ENCODE measurements at regions not wholly inside any gene's neighbourhood (a gene's known extent, or its start where the extent isn't known, plus 50 kb on each side); places are given as distances from the start of the nearest gene placed in this dataset.

DNA sequence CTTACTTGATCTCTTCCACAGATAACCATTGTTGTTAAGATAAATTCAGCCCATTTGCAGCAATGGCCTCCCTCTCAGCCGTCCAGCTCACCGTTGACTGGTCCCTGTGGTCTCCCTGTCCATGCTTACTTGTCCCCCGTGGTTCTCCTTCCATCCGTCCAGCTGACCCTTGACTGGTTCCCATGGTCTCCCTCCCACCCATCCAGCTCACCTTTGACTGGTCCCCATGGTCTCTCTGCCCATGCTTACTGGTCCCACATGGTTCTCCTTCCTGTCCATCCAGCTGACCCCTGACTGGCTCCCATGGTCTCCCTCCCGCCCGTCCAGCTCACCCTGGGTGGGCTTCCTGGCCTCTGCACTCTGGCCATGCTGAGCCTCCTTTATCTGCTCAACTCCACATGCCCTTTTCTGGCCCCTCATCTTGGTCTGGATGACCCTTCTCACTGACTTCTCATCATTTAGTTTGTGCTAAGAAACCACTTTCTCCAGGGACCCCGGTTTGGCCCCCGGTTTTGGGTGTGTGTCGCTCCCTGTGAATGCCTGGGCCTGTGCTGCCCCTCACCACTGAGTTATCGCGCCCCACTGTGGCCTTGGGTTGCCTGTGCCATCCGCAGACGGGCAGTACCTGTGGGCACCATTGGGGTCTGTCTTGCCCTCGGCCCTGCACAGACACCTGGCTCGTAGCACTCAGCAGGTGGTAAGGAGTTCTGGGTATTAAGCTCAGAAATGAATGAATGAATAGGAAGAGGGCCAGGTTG lies 146.4 kb downstream of the ERMARD start:
- no TSS peak for BruUV-seq (replicated peaks)
- DNase-seq (ENCODE audit: low read depth, low spot score) (no peak), FAIRE-seq (no peak)
- H3K36me3 ChIP-seq (ENCODE audit: control insufficient read depth in 2 of 2, extremely low read depth in 1 of 2, insufficient read depth in 2 of 2, low read length in 2 of 2), result no peaks in the 10 kb centered on the region
- no peak overlapping the region for H2AFZ ChIP-seq (ENCODE audit: low read depth, low read length)
- no peak overlapping the region for H3K4me2 ChIP-seq (ENCODE audit: insufficient read depth, low read length)
- H3K9me1 ChIP-seq (replicated peaks; ENCODE audit: control insufficient read depth, extremely low read depth, insufficient read depth, low read length), result no peaks in the 10 kb centered on the region
- dilution Hi-C loops (cut with MboI; ENCODE audit: extremely low pct_ligation_motif_present, low sequenced_read_pairs) (no loop called here), intact Hi-C loops (cut with micrococcal nuclease) (loop anchor here (2.0 to 5.0 kb wide), 2 partner anchors 65 to 281 kb away; no protein-coding TSS in a partner anchor)
- no peaks in the 10 kb centered on the region for H4K20me1 ChIP-seq (replicated peaks; ENCODE audit: control insufficient read depth, extremely low read depth, insufficient read depth, low read length)
- ChIA-PET CTCF (interaction anchor here (0.5 to 2.7 kb wide), 3 partner anchors 18 to 393 kb away, joined by 3 to 25 read pairs (median 7); partner anchors contain the start of gene DLL1), POLR2A (no interaction called here)
- no peak overlapping the region for H3K27ac ChIP-seq (ENCODE audit: insufficient read depth, low read depth, low read length)
- H3K9ac ChIP-seq (replicated peaks; ENCODE audit: extremely low read depth, insufficient read depth, low read length), result no peak overlapping the region
- peaks cover 13% of the 10 kb centered on the region for H3K4me1 ChIP-seq (ENCODE audit: control insufficient read depth, extremely low read depth, insufficient read depth, low read length)
- no peaks in the 10 kb centered on the region for H3K27me3 ChIP-seq (ENCODE audit: control insufficient read depth in 2 of 2, insufficient read depth in 2 of 2, low read length in 2 of 2)
- no peak for TF ChIP-seq POLR2A (IDR thresholded peaks at IDR 0.05; ENCODE audit: low read depth, low read length)
- TF ChIP-seq JUN (IDR thresholded peaks at IDR 0.05; ENCODE audit: borderline replicate concordance, insufficient read depth, insufficient read length, low read depth), result no peak
- no peak for TF ChIP-seq MYC (IDR thresholded peaks at IDR 0.05; ENCODE audit: low read depth, low read length)
- H3K79me2 ChIP-seq (ENCODE audit: control insufficient read depth, insufficient read depth, low read length), result no peaks in the 10 kb centered on the region
- no peaks in the 10 kb centered on the region for H3K9me3 ChIP-seq (replicated peaks; ENCODE audit: control insufficient read depth, insufficient read depth, low read length)
- H3K4me3 ChIP-seq (replicated peaks in 1 of 3; ENCODE audit: insufficient read depth in 1 of 3, low read depth in 1 of 3, low read length in 3 of 3), result no peak overlapping the region

DNA sequence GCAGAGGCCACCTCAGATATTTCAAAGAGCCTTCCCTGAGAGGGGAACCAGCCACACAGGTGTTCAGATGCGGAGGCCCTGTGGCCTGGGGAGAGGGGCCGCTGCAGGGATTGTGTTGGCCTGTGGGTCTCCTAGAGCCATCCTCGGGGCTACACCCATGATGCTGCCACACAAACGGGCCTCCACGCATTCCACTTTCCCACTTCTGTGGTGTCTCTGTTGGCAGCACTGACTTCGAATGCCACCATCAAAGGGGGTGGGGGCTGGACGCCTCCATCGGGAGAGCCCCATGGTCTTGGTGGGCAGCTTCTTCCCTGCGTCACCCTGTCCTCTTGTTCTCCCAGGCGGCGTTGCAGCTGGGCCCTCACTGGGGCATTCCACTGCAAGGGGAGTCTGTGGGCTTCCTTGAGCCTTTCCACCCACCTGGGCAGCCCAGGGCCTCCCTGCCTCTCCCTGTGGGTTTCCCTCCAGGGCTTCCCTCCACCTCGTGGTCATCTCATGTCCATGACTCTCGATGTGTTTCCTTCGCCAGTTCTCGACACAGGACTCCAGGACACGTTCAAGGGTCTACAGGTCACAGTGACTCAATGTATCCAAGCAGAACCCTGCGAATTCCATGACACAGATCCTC lies 145.5 kb downstream of the ERMARD start:
- POLR2A ChIA-PET, result no interaction called here
- no peak for TF ChIP-seq FOS (IDR thresholded peaks at IDR 0.05; ENCODE audit: borderline replicate concordance, insufficient read depth, low read length)
- TF ChIP-seq POLR2A (IDR thresholded peaks at IDR 0.05; ENCODE audit: low read depth, low read length), result no peak
- TF ChIP-seq MYC (IDR thresholded peaks at IDR 0.05; ENCODE audit: low read depth, low read length), result no peak
- no peak for TF ChIP-seq JUN (IDR thresholded peaks at IDR 0.05; ENCODE audit: borderline replicate concordance, insufficient read depth, insufficient read length, low read depth)
- TF ChIP-seq EZH2 (IDR thresholded peaks at IDR 0.05; ENCODE audit: borderline replicate concordance, low read depth, low read length, severe bottlenecking), result no peak
- TF ChIP-seq GATA2 (IDR thresholded peaks at IDR 0.05; ENCODE audit: insufficient read depth, insufficient read length, low read depth, low read length), result no peak
- TF ChIP-seq POLR2AphosphoS5 (IDR thresholded peaks at IDR 0.05; ENCODE audit: insufficient read depth, low read depth, low read length), result no peak
- TF ChIP-seq, protein P1, sequence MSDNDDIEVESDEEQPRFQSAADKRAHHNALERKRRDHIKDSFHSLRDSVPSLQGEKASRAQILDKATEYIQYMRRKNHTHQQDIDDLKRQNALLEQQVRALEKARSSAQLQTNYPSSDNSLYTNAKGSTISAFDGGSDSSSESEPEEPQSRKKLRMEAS (IDR thresholded peaks at IDR 0.05; ENCODE audit: insufficient read depth, insufficient read length), result no peak
- TF ChIP-seq, protein P2, sequence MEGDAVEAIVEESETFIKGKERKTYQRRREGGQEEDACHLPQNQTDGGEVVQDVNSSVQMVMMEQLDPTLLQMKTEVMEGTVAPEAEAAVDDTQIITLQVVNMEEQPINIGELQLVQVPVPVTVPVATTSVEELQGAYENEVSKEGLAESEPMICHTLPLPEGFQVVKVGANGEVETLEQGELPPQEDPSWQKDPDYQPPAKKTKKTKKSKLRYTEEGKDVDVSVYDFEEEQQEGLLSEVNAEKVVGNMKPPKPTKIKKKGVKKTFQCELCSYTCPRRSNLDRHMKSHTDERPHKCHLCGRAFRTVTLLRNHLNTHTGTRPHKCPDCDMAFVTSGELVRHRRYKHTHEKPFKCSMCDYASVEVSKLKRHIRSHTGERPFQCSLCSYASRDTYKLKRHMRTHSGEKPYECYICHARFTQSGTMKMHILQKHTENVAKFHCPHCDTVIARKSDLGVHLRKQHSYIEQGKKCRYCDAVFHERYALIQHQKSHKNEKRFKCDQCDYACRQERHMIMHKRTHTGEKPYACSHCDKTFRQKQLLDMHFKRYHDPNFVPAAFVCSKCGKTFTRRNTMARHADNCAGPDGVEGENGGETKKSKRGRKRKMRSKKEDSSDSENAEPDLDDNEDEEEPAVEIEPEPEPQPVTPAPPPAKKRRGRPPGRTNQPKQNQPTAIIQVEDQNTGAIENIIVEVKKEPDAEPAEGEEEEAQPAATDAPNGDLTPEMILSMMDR (IDR thresholded peaks at IDR 0.05; ENCODE audit: extremely low read depth in 1 of 2, insufficient read depth in 1 of 2, low read depth in 1 of 2, low read length in 2 of 2), result no peak
- Histone ChIP-seq H3K4me3 (replicated peaks in 1 of 3; ENCODE audit: insufficient read depth in 1 of 3, low read depth in 1 of 3, low read length in 3 of 3) (no peak overlapping the region), H3K27me3 (ENCODE audit: control insufficient read depth in 2 of 2, insufficient read depth in 2 of 2, low read length in 2 of 2) (no peaks in the 10 kb centered on the region), H4K20me1 (replicated peaks; ENCODE audit: control insufficient read depth, extremely low read depth, insufficient read depth, low read length) (no peaks in the 10 kb centered on the region), H2AFZ (ENCODE audit: low read depth, low read length) (no peak overlapping the region), H3K9me1 (replicated peaks; ENCODE audit: control insufficient read depth, extremely low read depth, insufficient read depth, low read length) (no peaks in the 10 kb centered on the region), H3K79me2 (ENCODE audit: control insufficient read depth, insufficient read depth, low read length) (no peaks in the 10 kb centered on the region), H3K9me3 (replicated peaks; ENCODE audit: control insufficient read depth, insufficient read depth, low read length) (no peaks in the 10 kb centered on the region), H3K27ac (ENCODE audit: insufficient read depth, low read depth, low read length) (no peak overlapping the region), H3K4me2 (ENCODE audit: insufficient read depth, low read length) (no peak overlapping the region), H3K36me3 (ENCODE audit: control insufficient read depth in 2 of 2, extremely low read depth in 1 of 2, insufficient read depth in 2 of 2, low read length in 2 of 2) (no peaks in the 10 kb centered on the region), H3K4me1 (ENCODE audit: control insufficient read depth, extremely low read depth, insufficient read depth, low read length) (peaks cover 13% of the 10 kb centered on the region), H3K9ac (replicated peaks; ENCODE audit: extremely low read depth, insufficient read depth, low read length) (no peak overlapping the region)
- CTCF ChIA-PET, result interaction anchor here (2.1 to 2.7 kb wide), 2 partner anchors 19 to 65 kb away, joined by 7 to 25 read pairs; no protein-coding TSS in a partner anchor
- dilution Hi-C loops (cut with MboI; ENCODE audit: extremely low pct_ligation_motif_present, low sequenced_read_pairs) (no loop called here), intact Hi-C loops (cut with micrococcal nuclease) (loop anchor here (5.0 kb wide), 1 partner anchor 65 kb away; no protein-coding TSS in a partner anchor)
- no peak for FAIRE-seq
- no peak for DNase-seq (ENCODE audit: low read depth, low spot score)
- BruUV-seq (replicated peaks), result no TSS peak
